T-helper 2 cell treated with Interferon-gamma antibody and Interleukin-4, amounts not matched to agents 5 μg/mL and 100 μg/mL, for 36 hours (primary cell): ENCODE measurements at regions not wholly inside any gene's neighbourhood (a gene's known extent, or its start where the extent isn't known, plus 50 kb on each side); places are given as distances from the start of the nearest gene placed in this dataset.

ENCODE experiments used
- DNase-seq: peaks from one replicate; pipeline ENCODE4 v3.0.0; 2021; ENCODE audit warnings: low spot score
- H3K27ac Mint-ChIP-seq: one replicate; pipeline ENCODE4 v1.8.0; 2021; ENCODE audit warnings: mild to moderate bottlenecking, mixed read lengths
- H3K27me3 Mint-ChIP-seq: one replicate; pipeline ENCODE4 v1.8.0; 2021; ENCODE audit warnings: low read depth, mixed read lengths
- H3K36me3 Mint-ChIP-seq: one replicate; pipeline ENCODE4 v1.8.0; 2021; ENCODE audit warnings: low read depth, mixed read lengths
- H3K4me1 Mint-ChIP-seq: one replicate; pipeline ENCODE4 v1.8.0; 2021; ENCODE audit warnings: low read depth, mixed read lengths
- H3K4me3 Mint-ChIP-seq: one replicate; pipeline ENCODE4 v1.8.0; 2022; ENCODE audit warnings: mild to moderate bottlenecking, moderate library complexity, mixed read lengths
- H3K9me3 Mint-ChIP-seq: one replicate; pipeline ENCODE4 v1.8.0; 2021; ENCODE audit warnings: mixed read lengths

GRCh38 chr3:168864107-168865021, 768.6 kb upstream of the GOLIM4 start:
- H3K4me3 Mint-ChIP-seq: no peak overlapping the region
- H3K9me3 Mint-ChIP-seq: no peaks in the 10 kb centered on the region
- H3K36me3 Mint-ChIP-seq: no peaks in the 10 kb centered on the region
- no peaks in the 10 kb centered on the region for H3K4me1 Mint-ChIP-seq
- no peak for DNase-seq
- H3K27me3 Mint-ChIP-seq: no peaks in the 10 kb centered on the region
- no peak overlapping the region for H3K27ac Mint-ChIP-seq

- no peaks in the 10 kb centered on the region for H3K9me3 Mint-ChIP-seq
- H3K36me3 Mint-ChIP-seq: no peaks in the 10 kb centered on the region
- no peak for DNase-seq
- H3K27me3 Mint-ChIP-seq: no peaks in the 10 kb centered on the region
- H3K4me3 Mint-ChIP-seq: no peak overlapping the region
- no peak overlapping the region for H3K27ac Mint-ChIP-seq
- H3K4me1 Mint-ChIP-seq: no peaks in the 10 kb centered on the region
These were observed 767.8 kb upstream of the GOLIM4 start for GRCh38 chr3:168863561-168863960.

- H3K36me3 Mint-ChIP-seq: no peaks in the 10 kb centered on the region
These were observed 766.7 kb upstream of the GOLIM4 start for GRCh38 chr3:168862466-168862865.

GRCh38 chr3:168860592-168860991, 764.9 kb upstream of the GOLIM4 start:
- no peaks in the 10 kb centered on the region for H3K4me1 Mint-ChIP-seq
- H3K27me3 Mint-ChIP-seq: no peaks in the 10 kb centered on the region
- no peak overlapping the region for H3K4me3 Mint-ChIP-seq
- no peak overlapping the region for H3K27ac Mint-ChIP-seq
- no peaks in the 10 kb centered on the region for H3K36me3 Mint-ChIP-seq
- H3K9me3 Mint-ChIP-seq: no peaks in the 10 kb centered on the region
- DNase-seq: no peak

More at GRCh38 chr3:168862466-168862865, 766.7 kb upstream of the GOLIM4 start:
- no peak for DNase-seq
- Mint-ChIP-seq H3K4me3 (no peak overlapping the region), H3K27ac (no peak overlapping the region), H3K9me3 (no peaks in the 10 kb centered on the region), H3K27me3 (no peaks in the 10 kb centered on the region), H3K4me1 (no peaks in the 10 kb centered on the region)

- H3K9me3 Mint-ChIP-seq: no peaks in the 10 kb centered on the region
- no peak overlapping the region for H3K27ac Mint-ChIP-seq
- no peak for DNase-seq
- H3K4me1 Mint-ChIP-seq: no peaks in the 10 kb centered on the region
- H3K36me3 Mint-ChIP-seq: no peaks in the 10 kb centered on the region
- H3K4me3 Mint-ChIP-seq: no peak overlapping the region
- H3K27me3 Mint-ChIP-seq: no peaks in the 10 kb centered on the region
These were observed 764.3 kb upstream of the GOLIM4 start for GRCh38 chr3:168860028-168860427.

- Mint-ChIP-seq H3K9me3 (no peaks in the 10 kb centered on the region), H3K36me3 (no peaks in the 10 kb centered on the region), H3K4me1 (no peaks in the 10 kb centered on the region), H3K27ac (no peak overlapping the region), H3K4me3 (no peak overlapping the region), H3K27me3 (no peaks in the 10 kb centered on the region)
- DNase-seq: no peak
These were observed 763.9 kb upstream of the GOLIM4 start for GRCh38 chr3:168859574-168859973.

GRCh38 chr3:168859143-168859542, 763.4 kb upstream of the GOLIM4 start:
- Mint-ChIP-seq H3K36me3 (no peaks in the 10 kb centered on the region), H3K4me1 (no peaks in the 10 kb centered on the region), H3K27ac (no peak overlapping the region), H3K4me3 (no peak overlapping the region), H3K27me3 (no peaks in the 10 kb centered on the region), H3K9me3 (no peaks in the 10 kb centered on the region)
- no peak for DNase-seq

- Mint-ChIP-seq H3K4me3 (no peak overlapping the region), H3K27ac (no peak overlapping the region), H3K36me3 (no peaks in the 10 kb centered on the region), H3K27me3 (no peaks in the 10 kb centered on the region), H3K9me3 (no peaks in the 10 kb centered on the region), H3K4me1 (no peaks in the 10 kb centered on the region)
- no peak for DNase-seq
These were observed 762.6 kb upstream of the GOLIM4 start for GRCh38 chr3:168858327-168858726.

GRCh38 chr3:168850109-168850508, 754.4 kb upstream of the GOLIM4 start:
- DNase-seq: no peak
- H3K36me3 Mint-ChIP-seq: no peaks in the 10 kb centered on the region
- H3K4me3 Mint-ChIP-seq: no peak overlapping the region
- H3K9me3 Mint-ChIP-seq: no peaks in the 10 kb centered on the region
- H3K27ac Mint-ChIP-seq: no peak overlapping the region
- H3K4me1 Mint-ChIP-seq: no peaks in the 10 kb centered on the region
- peaks cover 5% of the 10 kb centered on the region for H3K27me3 Mint-ChIP-seq

- Mint-ChIP-seq H3K4me1 (no peaks in the 10 kb centered on the region), H3K36me3 (no peaks in the 10 kb centered on the region), H3K27me3 (peaks cover 5% of the 10 kb centered on the region), H3K4me3 (no peak overlapping the region), H3K9me3 (no peaks in the 10 kb centered on the region), H3K27ac (no peak overlapping the region)
- no peak for DNase-seq
These were observed 751.7 kb upstream of the GOLIM4 start for GRCh38 chr3:168847291-168847883.

GRCh38 chr3:168844894-168845482, 749.3 kb upstream of the GOLIM4 start:
- Mint-ChIP-seq H3K27ac (no peak overlapping the region), H3K27me3 (peaks cover 5% of the 10 kb centered on the region), H3K4me3 (no peak overlapping the region), H3K9me3 (no peaks in the 10 kb centered on the region), H3K4me1 (no peaks in the 10 kb centered on the region), H3K36me3 (no peaks in the 10 kb centered on the region)
- no peak for DNase-seq

- Mint-ChIP-seq H3K27ac (no peak overlapping the region), H3K9me3 (no peaks in the 10 kb centered on the region), H3K4me3 (no peak overlapping the region), H3K27me3 (peaks cover 5% of the 10 kb centered on the region), H3K36me3 (no peaks in the 10 kb centered on the region), H3K4me1 (no peaks in the 10 kb centered on the region)
- no peak for DNase-seq
These were observed 748.7 kb upstream of the GOLIM4 start for GRCh38 chr3:168844472-168844871.

- no peaks in the 10 kb centered on the region for H3K36me3 Mint-ChIP-seq
- no peaks in the 10 kb centered on the region for H3K9me3 Mint-ChIP-seq
- peaks cover 5% of the 10 kb centered on the region for H3K27me3 Mint-ChIP-seq
- H3K27ac Mint-ChIP-seq: no peak overlapping the region
- no peaks in the 10 kb centered on the region for H3K4me1 Mint-ChIP-seq
- no peak overlapping the region for H3K4me3 Mint-ChIP-seq
- DNase-seq: no peak
These were observed 747.8 kb upstream of the GOLIM4 start for GRCh38 chr3:168843481-168843880.

GRCh38 chr3:168839653-168840052, 743.9 kb upstream of the GOLIM4 start:
- DNase-seq: no peak
- Mint-ChIP-seq H3K4me1 (no peaks in the 10 kb centered on the region), H3K27me3 (no peaks in the 10 kb centered on the region)

More at GRCh38 chr3:168839653-168840052, 743.9 kb upstream of the GOLIM4 start:
- no peaks in the 10 kb centered on the region for H3K36me3 Mint-ChIP-seq
- no peak overlapping the region for H3K27ac Mint-ChIP-seq
- no peak overlapping the region for H3K4me3 Mint-ChIP-seq
- no peaks in the 10 kb centered on the region for H3K9me3 Mint-ChIP-seq
